NCI-H2196 treated with DMSO at 0.1 percent for 48 hours (cell line): ENCODE measurements at regions not wholly inside any gene's neighbourhood (a gene's known extent, or its start where the extent isn't known, plus 50 kb on each side); places are given as distances from the start of the nearest gene placed in this dataset.

Experiments
- DNase-seq: peaks from one replicate; lab custom pipeline; 2025; ENCODE audit not compliant: unreplicated experiment; lab: John Stamatoyannopoulos, UW

- DNase-seq, result no peak
These were observed 329.7 kb upstream of the JARID2 start for GRCh38 chr6:14915888-14916832.

DNA sequence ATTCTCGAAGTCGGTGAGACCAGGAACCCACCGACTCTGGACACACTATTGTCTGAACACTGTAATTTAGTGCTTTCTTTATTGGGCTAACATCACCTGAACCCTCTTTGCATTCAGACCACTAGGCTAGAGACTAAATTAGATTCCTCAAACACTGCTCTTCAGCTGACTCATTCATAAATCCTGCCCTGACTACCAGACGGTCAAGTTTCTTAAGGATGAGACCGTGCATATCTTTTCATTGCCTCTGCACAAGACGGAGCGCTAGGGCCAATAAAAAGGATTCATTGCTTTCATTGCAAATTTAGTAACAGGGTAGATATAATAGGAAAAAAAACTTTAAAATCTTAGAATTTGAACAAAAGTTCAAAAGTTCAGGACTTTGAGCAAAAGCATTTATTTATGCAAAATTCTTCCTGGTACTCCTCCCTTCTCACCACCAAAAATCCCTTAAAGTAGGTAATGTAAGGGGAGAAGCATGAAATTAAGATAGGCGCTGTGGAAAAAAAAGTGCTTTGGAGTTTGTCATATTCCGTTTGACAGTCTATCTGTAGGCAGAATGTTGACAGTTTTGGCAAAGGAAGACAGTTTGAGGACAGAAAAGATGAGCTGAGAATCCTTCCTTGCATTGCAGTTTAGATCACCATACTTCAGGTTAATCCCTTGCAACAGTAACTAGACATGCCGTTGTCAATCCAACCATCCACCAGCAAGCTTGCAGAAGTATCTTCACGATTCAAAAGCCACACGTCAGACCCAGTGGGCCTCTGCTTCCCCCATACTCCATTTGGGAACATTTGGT lies 328.6 kb upstream of the JARID2 start:
- DNase-seq, result no peak

DNA sequence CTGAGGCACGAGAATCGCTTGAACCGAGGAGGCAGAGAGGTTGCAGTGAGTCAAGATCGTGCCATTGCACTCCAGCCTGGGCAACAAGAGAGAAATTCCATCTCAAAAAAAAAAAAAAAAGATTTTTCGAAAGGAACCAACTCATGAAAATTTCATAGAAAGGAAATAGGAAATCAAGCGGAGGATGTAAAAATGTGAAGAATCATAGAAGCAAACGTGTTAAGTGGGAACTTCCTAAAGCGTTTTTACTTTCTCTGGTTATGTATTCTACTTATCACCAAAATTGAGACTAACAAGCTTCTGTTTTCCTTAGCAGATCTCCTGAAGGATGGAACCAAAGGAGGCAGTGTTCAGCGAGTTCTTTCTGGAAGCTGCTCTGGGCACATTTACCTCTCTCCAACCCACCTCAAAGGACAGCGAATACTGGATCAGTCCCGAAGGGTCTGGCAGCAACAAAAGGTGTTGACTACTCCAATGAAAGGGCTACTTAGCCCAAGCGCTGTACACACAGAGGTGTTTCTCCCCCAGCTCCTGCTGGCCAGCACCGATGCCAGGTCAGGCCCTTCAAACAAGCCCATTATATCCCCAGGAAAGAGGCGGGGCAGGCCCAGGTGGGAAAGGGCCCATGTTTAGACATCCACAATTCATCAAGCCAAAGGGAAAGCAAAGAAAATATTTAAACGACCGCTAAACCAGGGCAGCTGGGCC lies 327.5 kb upstream of the JARID2 start:
- DNase-seq, result no peak

- no peak for DNase-seq
These were observed 326.7 kb upstream of the JARID2 start for GRCh38 chr6:14919038-14919670.

GRCh38 chr6:14920276-14920675 lies 325.6 kb upstream of the JARID2 start:
- DNase-seq, result no peak

GRCh38 chr6:14921170-14921569 lies 324.7 kb upstream of the JARID2 start:
- DNase-seq, result peak; percentile 75

- no peak for DNase-seq
These were observed 323.8 kb upstream of the JARID2 start for GRCh38 chr6:14921878-14922671.

DNA sequence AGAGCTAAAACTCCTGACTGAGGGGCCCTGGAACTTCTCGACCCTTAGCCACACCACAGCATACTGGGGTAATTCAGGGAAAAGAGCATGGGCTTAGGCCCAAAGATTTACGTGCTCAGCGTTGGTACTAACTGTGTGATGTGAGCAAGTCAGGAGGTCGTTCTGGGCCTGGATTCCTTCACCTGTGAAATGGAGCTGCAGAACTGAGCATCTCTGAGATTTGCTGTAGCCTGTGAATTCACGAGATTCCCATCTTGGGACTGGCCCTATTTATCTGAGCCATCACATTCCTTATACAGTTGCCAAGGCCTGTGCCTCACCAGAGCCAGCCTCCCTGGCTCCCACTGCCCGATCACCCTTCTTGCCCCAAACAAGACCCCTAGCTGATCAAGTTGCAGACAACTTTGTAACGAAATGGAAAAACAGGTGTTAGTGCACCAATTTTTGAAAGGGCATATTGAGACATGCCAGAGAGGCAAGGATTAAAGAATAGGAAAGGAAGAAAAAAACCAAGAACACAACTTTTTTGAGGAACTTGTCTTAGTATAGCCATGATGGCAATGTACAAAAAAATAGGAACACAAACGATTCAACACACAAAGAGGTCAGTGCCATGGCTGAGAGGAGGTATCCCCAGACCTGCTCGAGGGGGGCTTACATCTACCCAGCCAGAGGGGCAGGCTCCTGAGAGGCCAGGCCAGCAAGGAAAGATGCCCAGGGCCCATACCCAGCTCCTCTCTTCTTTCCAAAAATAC lies 323.0 kb upstream of the JARID2 start:
- DNase-seq, result no peak

GRCh38 chr6:14924126-14925024 lies 321.5 kb upstream of the JARID2 start:
- peak; percentile 93 for DNase-seq

GRCh38 chr6:14925025-14925698 lies 320.7 kb upstream of the JARID2 start:
- DNase-seq, result peak; percentile 33

GRCh38 chr6:14925699-14926026 lies 320.2 kb upstream of the JARID2 start:
- DNase-seq, result peak; percentile 33

DNA sequence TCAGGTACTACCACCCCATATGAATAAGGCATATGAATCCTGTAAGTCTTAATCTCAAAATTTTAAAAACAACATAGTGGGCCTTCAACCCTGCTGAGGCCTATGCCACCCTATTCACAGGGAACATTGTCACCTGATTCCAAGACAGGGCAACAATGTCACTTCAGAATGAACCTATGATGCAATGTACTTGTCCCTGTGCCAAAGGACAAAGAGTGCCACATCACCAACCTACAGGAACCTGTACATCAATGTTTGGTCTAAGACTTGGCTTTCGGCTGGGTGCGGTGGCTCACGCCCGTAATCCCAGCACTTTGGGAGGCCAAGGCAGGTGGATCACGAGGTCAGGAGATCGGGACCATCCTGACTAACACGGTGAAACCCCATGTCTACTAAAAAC lies 318.5 kb upstream of the JARID2 start:
- DNase-seq, result no peak

GRCh38 chr6:14929291-14929690 lies 316.6 kb upstream of the JARID2 start:
- no peak for DNase-seq

- DNase-seq, result no peak
These were observed 315.4 kb upstream of the JARID2 start for GRCh38 chr6:14930366-14930989.

GRCh38 chr6:14932485-14933182 lies 313.2 kb upstream of the JARID2 start:
- DNase-seq, result no peak

DNA sequence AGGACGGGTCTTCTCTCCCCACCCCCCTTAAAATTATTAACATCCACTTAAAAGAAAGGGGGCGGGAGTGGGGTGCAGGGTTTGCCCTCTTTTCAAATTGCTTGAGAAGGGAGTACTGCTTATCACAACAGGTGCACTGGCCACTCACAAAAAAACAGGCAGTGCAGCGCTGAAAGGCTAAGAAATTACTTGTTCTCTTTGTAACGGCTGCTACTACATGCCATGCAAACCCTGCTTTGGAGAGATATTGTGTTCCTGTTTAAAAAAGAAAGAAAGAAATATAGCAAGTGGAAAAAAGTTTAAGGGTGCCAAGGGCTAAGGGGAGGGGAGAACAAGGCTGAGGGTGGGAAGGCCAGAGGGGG lies 312.7 kb upstream of the JARID2 start:
- no peak for DNase-seq

- no peak for DNase-seq
These were observed 311.9 kb upstream of the JARID2 start for GRCh38 chr6:14934013-14934412.
